Loucy (cell line): ENCODE measurements at regions not wholly inside any gene's neighbourhood (a gene's known extent, or its start where the extent isn't known, plus 50 kb on each side); places are given as distances from the start of the nearest gene placed in this dataset.

ENCODE experiments used
- H2AFZ ChIP-seq: fragments of 200-600 bp; sonication (generic); 2 replicates; pipeline ENCODE4 v1.6.0; 2016; ENCODE audit warnings: antibody characterized with exemption, mild to moderate bottlenecking, low read length, moderate library complexity
- H3F3A ChIP-seq: fragments of 200-600 bp; 2 replicates; pipeline ENCODE4 v1.6.0; 2016; ENCODE audit warnings: antibody characterized with exemption, low read depth, mild to moderate bottlenecking
- H3K27me3 ChIP-seq: fragments of 200-600 bp; sonication (generic); 2 replicates; pipeline ENCODE4 v1.6.1; 2014; ENCODE audit warnings: low read length, mild to moderate bottlenecking; ENCODE audit not compliant: insufficient read depth, poor library complexity, severe bottlenecking
- H3K36me3 ChIP-seq: fragments of 200-600 bp; sonication (generic); 2 replicates; pipeline ENCODE4 v1.6.1; 2016; ENCODE audit warnings: low read length; ENCODE audit not compliant: insufficient read depth
- H3K4me1 ChIP-seq: fragments of 200-600 bp; sonication (generic); 2 replicates; pipeline ENCODE4 v1.5.1; 2014; ENCODE audit warnings: low read length, mild to moderate bottlenecking; ENCODE audit not compliant: insufficient read depth, poor library complexity, severe bottlenecking
- H3K4me2 ChIP-seq: fragments of 200-600 bp; sonication (generic); 2 replicates; pipeline ENCODE4 v1.6.0; 2014; ENCODE audit warnings: antibody characterized with exemption, low read length, low read depth, mild to moderate bottlenecking; ENCODE audit not compliant: poor library complexity, severe bottlenecking
- H3K4me3 ChIP-seq: fragments of 200-600 bp; sonication (generic); 2 replicates; pipeline ENCODE4 v1.5.1; 2014; ENCODE audit warnings: low read length, mild to moderate bottlenecking, mixed read lengths; ENCODE audit not compliant: poor library complexity, severe bottlenecking
- H3K79me2 ChIP-seq: fragments of 200-600 bp; sonication (generic); 2 replicates; pipeline ENCODE4 v1.6.1; 2014; ENCODE audit warnings: low read length; ENCODE audit not compliant: insufficient read depth
- H3K9ac ChIP-seq: fragments of 200-600 bp; sonication (generic); 2 replicates; pipeline ENCODE4 v1.6.0; 2014; ENCODE audit warnings: mild to moderate bottlenecking, low read depth, low read length, moderate library complexity; ENCODE audit not compliant: poor library complexity, severe bottlenecking
- H3K9me2 ChIP-seq: fragments of 200-600 bp; sonication (generic); replicated peaks from 2 replicates; pipeline ENCODE4 v1.6.1; 2016; ENCODE audit warnings: low read depth, low read length, mixed read lengths
- H3K9me3 ChIP-seq: fragments of 200-600 bp; sonication (generic); 2 replicates; pipeline ENCODE4 v1.6.1; 2014; ENCODE audit warnings: mild to moderate bottlenecking, antibody characterized with exemption, low read length, low read depth; ENCODE audit not compliant: insufficient read depth
- H4K20me1 ChIP-seq: fragments of 200-600 bp; sonication (generic); 2 replicates; pipeline ENCODE4 v1.6.0; 2014; ENCODE audit warnings: antibody characterized with exemption, low read length, mild to moderate bottlenecking; ENCODE audit not compliant: insufficient read depth, poor library complexity, severe bottlenecking
- EZH2phosphoT487 ChIP-seq: fragments of 200-600 bp; IDR thresholded peaks from 2 replicates; pipeline ENCODE4 v1.6.1; 2018; ENCODE audit warnings: antibody characterized with exemption, mild to moderate bottlenecking, moderate library complexity, borderline replicate concordance
- TF ChIP-seq, protein P1 (sequence below): fragments of 200-600 bp; sonication (generic); conservative IDR thresholded peaks from 2 replicates; pipeline ENCODE4 v1.5.1; 2014; ENCODE audit warnings: mild to moderate bottlenecking, antibody characterized with exemption, low read length

DNA sequence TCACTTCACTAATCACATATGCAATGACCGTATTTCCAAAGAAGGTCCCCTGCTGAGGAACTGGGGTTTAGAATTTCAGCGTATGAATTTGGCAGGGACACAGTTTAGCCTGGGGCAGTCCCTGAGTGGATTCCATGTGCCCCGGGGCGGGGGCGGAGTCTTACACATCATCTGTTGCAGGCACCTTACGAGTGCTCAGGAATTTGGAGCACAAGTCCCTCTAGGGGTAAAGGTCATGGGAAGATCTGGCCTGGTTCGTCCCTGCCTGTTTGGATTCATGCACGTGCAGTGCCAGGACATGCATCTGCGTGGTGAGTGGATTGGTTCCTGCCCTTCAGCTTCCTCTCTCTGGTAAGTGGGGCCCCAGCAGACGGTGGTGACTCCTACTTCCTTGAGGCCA is 208.3 kb upstream of the C1orf174 start:
- Histone ChIP-seq H3K9ac (no peak overlapping the region), H3K4me1 (no peaks in the 10 kb centered on the region), H3F3A (no peaks in the 10 kb centered on the region), H3K9me2 (no peaks in the 10 kb centered on the region), H2AFZ (no peak overlapping the region), H4K20me1 (no peaks in the 10 kb centered on the region), H3K79me2 (no peaks in the 10 kb centered on the region), H3K9me3 (no peaks in the 10 kb centered on the region; the same call in 1 of the 2 replicates), H3K36me3 (no peaks in the 10 kb centered on the region), H3K4me3 (no peak overlapping the region), H3K27me3 (no peaks in the 10 kb centered on the region), H3K4me2 (no peak overlapping the region)
- TF ChIP-seq, protein P1, sequence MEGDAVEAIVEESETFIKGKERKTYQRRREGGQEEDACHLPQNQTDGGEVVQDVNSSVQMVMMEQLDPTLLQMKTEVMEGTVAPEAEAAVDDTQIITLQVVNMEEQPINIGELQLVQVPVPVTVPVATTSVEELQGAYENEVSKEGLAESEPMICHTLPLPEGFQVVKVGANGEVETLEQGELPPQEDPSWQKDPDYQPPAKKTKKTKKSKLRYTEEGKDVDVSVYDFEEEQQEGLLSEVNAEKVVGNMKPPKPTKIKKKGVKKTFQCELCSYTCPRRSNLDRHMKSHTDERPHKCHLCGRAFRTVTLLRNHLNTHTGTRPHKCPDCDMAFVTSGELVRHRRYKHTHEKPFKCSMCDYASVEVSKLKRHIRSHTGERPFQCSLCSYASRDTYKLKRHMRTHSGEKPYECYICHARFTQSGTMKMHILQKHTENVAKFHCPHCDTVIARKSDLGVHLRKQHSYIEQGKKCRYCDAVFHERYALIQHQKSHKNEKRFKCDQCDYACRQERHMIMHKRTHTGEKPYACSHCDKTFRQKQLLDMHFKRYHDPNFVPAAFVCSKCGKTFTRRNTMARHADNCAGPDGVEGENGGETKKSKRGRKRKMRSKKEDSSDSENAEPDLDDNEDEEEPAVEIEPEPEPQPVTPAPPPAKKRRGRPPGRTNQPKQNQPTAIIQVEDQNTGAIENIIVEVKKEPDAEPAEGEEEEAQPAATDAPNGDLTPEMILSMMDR = no peak
- TF ChIP-seq EZH2phosphoT487 = no peak

DNA sequence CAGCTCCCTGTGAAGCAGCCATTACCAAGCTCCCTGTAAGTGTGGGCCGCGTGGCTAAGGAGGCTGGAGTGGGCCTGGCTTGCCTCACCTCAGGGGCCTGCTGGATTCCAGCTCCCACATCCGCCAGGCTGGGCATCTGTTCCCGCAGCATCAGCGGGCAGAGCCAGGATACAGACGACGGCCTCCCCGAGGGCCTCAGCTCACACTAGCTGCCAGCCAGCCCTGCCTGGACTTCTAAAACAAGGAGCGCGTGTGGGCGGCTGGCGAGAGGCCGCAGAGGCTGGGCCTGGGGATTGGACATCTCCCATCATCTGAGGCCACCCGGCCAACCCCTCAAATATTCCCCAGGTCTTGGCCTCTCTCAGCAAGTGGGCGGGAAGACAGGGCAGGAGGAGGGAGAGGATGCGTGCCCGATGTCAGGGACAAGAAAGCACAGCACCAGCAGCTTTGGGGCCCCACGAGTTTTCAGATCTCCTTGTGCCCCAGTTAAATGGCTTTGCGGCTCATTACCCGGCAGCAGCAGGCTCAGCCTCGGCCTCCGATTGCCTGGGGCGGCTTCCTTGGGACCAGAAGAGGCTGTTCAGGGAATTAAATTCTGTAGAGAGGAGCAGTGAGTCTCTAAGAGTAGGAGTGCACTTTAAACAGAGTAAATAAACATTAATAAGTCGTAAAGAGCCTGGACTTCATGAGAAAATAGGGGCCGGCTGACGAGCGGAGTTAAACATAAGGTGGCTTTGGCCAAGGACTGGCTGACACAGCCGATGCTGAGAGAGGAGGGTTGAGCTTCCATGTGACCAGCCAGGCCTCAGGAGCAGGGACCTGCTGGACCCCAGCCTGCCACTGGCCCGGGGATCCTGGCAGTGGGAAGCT is 208.9 kb upstream of the C1orf174 start:
- Histone ChIP-seq H3K79me2 (no peaks in the 10 kb centered on the region), H3K9me3 (no peaks in the 10 kb centered on the region; the same call in 1 of the 2 replicates), H2AFZ (no peak overlapping the region), H4K20me1 (no peaks in the 10 kb centered on the region), H3K36me3 (no peaks in the 10 kb centered on the region), H3K4me1 (no peaks in the 10 kb centered on the region), H3K27me3 (no peaks in the 10 kb centered on the region), H3K9me2 (no peaks in the 10 kb centered on the region), H3K9ac (no peak overlapping the region), H3F3A (no peaks in the 10 kb centered on the region), H3K4me3 (no peak overlapping the region), H3K4me2 (no peak overlapping the region)
- TF ChIP-seq, protein P1 = no peak
- no peak for TF ChIP-seq EZH2phosphoT487

DNA sequence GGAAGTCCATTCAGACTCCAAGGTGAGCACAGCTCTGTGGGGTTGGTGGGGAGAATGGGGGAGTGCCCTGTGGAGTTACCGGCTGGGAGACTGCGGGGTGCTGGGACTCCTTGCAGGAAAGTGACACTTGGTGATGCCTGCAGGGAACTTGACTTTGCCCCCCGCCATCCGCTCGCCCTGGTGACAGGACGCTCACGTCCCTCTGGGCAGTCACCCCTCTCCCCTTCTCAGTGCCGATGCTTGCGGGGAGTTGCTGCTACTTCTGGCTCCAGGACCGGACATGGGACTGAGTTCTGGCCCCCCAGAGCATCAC is 209.5 kb upstream of the C1orf174 start:
- no peaks in the 10 kb centered on the region for H3F3A ChIP-seq
- H3K79me2 ChIP-seq = no peaks in the 10 kb centered on the region
- H3K27me3 ChIP-seq = no peaks in the 10 kb centered on the region
- no peak for TF ChIP-seq EZH2phosphoT487
- TF ChIP-seq, protein P1 = no peak
- no peak overlapping the region for H3K9ac ChIP-seq
- no peak overlapping the region for H3K4me2 ChIP-seq
- no peaks in the 10 kb centered on the region for H3K9me2 ChIP-seq
- no peaks in the 10 kb centered on the region; the same call in 1 of the 2 replicates for H3K9me3 ChIP-seq
- H3K4me3 ChIP-seq = no peak overlapping the region
- no peaks in the 10 kb centered on the region for H3K36me3 ChIP-seq
- H2AFZ ChIP-seq = no peak overlapping the region
- H4K20me1 ChIP-seq = no peaks in the 10 kb centered on the region
- no peaks in the 10 kb centered on the region for H3K4me1 ChIP-seq
